K562 (cell line): ENCODE measurements at regions not wholly inside any gene's neighbourhood (a gene's known extent, or its start where the extent isn't known, plus 50 kb on each side); places are given as distances from the start of the nearest gene placed in this dataset.

Experiments used
- ATAC-seq: fragments of 200-7000 bp; cut with Tn5 transposase; 3 replicates; pipeline ENCODE4 v1.9.1; 2020; ENCODE audit warnings: moderate library complexity
- BruUV-seq: library from RNA; stranded (reverse); fragments of 400-500 nt; replicated peaks from 2 replicates; lab custom pipeline; 2021; lab: Mats Ljungman, UMichigan
- CTCF ChIA-PET: fragments of 300-600 bp; formaldehyde crosslinking; extraction: SDS; loops from one replicate; lab custom pipeline; 2021; ENCODE audit warnings: low intra/inter-chr PET ratio; lab: Yijun Ruan, JAX
- POLR2A ChIA-PET: fragments of 300-600, 350-650 bp; sonication (Branson Sonifier 250); formaldehyde crosslinking; extraction: SDS; loops from one replicate; lab custom pipeline; 2021; ENCODE audit warnings: antibody characterized with exemption, inconsistent platforms; lab: Yijun Ruan, JAX
- DNase-seq, 4 experiments: peaks; one replicate each; pipeline versions ENCODE4 v3.0.0 to v3.0.0-alpha.2; 2011 to 2018; ENCODE audit warnings: low spot score in 3 of 4, mixed read lengths in 3 of 4; ENCODE audit errors: extremely low read depth in 1 of 4
- FAIRE-seq: peaks from 2 replicates; lab custom pipeline; 2011; peaks lifted over from hg19 to GRCh38; lab: Jason Lieb, UNC
- H2AFZ ChIP-seq: 2 replicates; pipeline ENCODE4 v1.6.0; 2011; ENCODE audit warnings: low read depth, low read length, control low read depth, inconsistent platforms
- H3K27ac ChIP-seq: fragments of 200-600 bp; 3 replicates; pipeline ENCODE4 v1.8.0; 2011; ENCODE audit warnings: low read depth, mild to moderate bottlenecking, control low read depth, inconsistent platforms, low read length, moderate library complexity, mixed read lengths; ENCODE audit errors: extremely low read depth
- H3K27me3 ChIP-seq, 2 experiments: fragments of 300-600 bp in 1 of 2; 2 replicates in 1 of 2; 3 replicates in 1 of 2; pipeline versions ENCODE4 v1.6.0 to v1.8.0; 2011; ENCODE audit warnings: inconsistent platforms in 2 of 2, low read length in 2 of 2, mild to moderate bottlenecking in 1 of 2, mixed read lengths in 1 of 2, moderate library complexity in 1 of 2; ENCODE audit not compliant: control insufficient read depth in 2 of 2, insufficient read depth in 2 of 2
- H3K36me3 ChIP-seq: fragments of 300-600 bp; 3 replicates; pipeline ENCODE4 v1.8.0; 2011; ENCODE audit warnings: mild to moderate bottlenecking, low read length, inconsistent platforms; ENCODE audit not compliant: control insufficient read depth, insufficient read depth
- H3K4me1 ChIP-seq, 2 experiments: fragments of 200-600 bp in 1 of 2; replicated peaks in 1 of 2; 2 replicates in 1 of 2; 3 replicates in 1 of 2; pipeline versions ENCODE4 v1.5.1 to v1.8.0; 2011; ENCODE audit warnings: inconsistent platforms in 2 of 2, low read length in 2 of 2, mild to moderate bottlenecking in 1 of 2, mixed read lengths in 1 of 2, moderate library complexity in 1 of 2; ENCODE audit not compliant: control insufficient read depth in 2 of 2, insufficient read depth in 2 of 2
- H3K4me2 ChIP-seq: 2 replicates; pipeline ENCODE4 v1.6.1; 2011; ENCODE audit warnings: low read length, control low read depth, inconsistent platforms, mixed read lengths; ENCODE audit not compliant: insufficient read depth
- H3K4me3 ChIP-seq: fragments of 200-600 bp; sonication (generic), shearing (Covaris generic); 2 replicates; pipeline ENCODE4 v1.5.1; 2016; ENCODE audit warnings: control low read depth, inconsistent platforms
- H3K79me2 ChIP-seq: fragments of 200-600 bp; 3 replicates; pipeline ENCODE4 v1.8.0; 2011; ENCODE audit warnings: low read length, inconsistent platforms; ENCODE audit not compliant: control insufficient read depth, insufficient read depth
- H3K9ac ChIP-seq, 2 experiments: 2 replicates each; pipeline versions ENCODE4 v1.6.0 to v1.6.1; 2011; ENCODE audit warnings: low read depth in 2 of 2, low read length in 2 of 2, control low read depth in 1 of 2, inconsistent platforms in 1 of 2, mild to moderate bottlenecking in 1 of 2, mixed read lengths in 1 of 2; ENCODE audit not compliant: insufficient read depth in 1 of 2
- H3K9me1 ChIP-seq: one replicate; pipeline ENCODE4 v1.6.0; 2011; ENCODE audit warnings: inconsistent platforms, mild to moderate bottlenecking, low read length, moderate library complexity; ENCODE audit not compliant: control insufficient read depth, insufficient read depth
- H3K9me3 ChIP-seq: replicated peaks from 2 replicates; pipeline ENCODE4 v1.5.1; 2011; ENCODE audit warnings: low read depth, low read length, inconsistent platforms; ENCODE audit not compliant: control insufficient read depth, insufficient read depth
- H4K20me1 ChIP-seq: replicated peaks from 2 replicates; pipeline ENCODE4 v1.6.1; 2011; ENCODE audit warnings: low read length, inconsistent platforms, mixed read lengths; ENCODE audit not compliant: control insufficient read depth, insufficient read depth
- BRCA1 ChIP-seq, 2 experiments: fragments of 450-650 bp in 1 of 2; sonication (generic) in 1 of 2; formaldehyde crosslinking in 1 of 2; IDR thresholded peaks; 2 replicates each; pipeline versions ENCODE4 v1.5.0 to v1.6.1; 2017 to 2020; ENCODE audit warnings: mild to moderate bottlenecking in 1 of 2, missing genetic modification reagents in 1 of 2
- ETV5 ChIP-seq: sonication (generic); formaldehyde crosslinking; IDR thresholded peaks from 2 replicates; pipeline ENCODE4 v1.4.0; 2020; ENCODE audit warnings: low read depth, mild to moderate bottlenecking, missing genetic modification reagents
- FOXK2 ChIP-seq, 2 experiments: fragments of 450-650 bp; IDR thresholded peaks in 1 of 2; conservative IDR thresholded peaks in 1 of 2; 2 replicates each; pipeline ENCODE4 v1.6.1; 2016; ENCODE audit warnings: low read depth in 2 of 2, mild to moderate bottlenecking in 1 of 2
- HSF4 ChIP-seq: fragments of 250-450 bp; sonication (Bioruptor Pico); IDR thresholded peaks from 2 replicates; pipeline ENCODE4 v2.1.2; 2022; ENCODE audit warnings: mild to moderate bottlenecking, moderate library complexity, borderline replicate concordance
- MCM3 ChIP-seq: fragments of 450-650 bp; IDR thresholded peaks from 2 replicates; pipeline ENCODE4 v1.6.1; 2016
- SAP30 ChIP-seq: fragments of 200-600 bp; sonication (generic); IDR thresholded peaks from 2 replicates; pipeline ENCODE4 v1.6.1; 2012; ENCODE audit warnings: borderline replicate concordance, low read depth, mild to moderate bottlenecking, moderate library complexity, low read length, control low read depth, inconsistent platforms; ENCODE audit not compliant: insufficient read depth, poor library complexity, severe bottlenecking
- ZNF76 ChIP-seq: fragments of 250-450 bp; sonication (Bioruptor Pico); IDR thresholded peaks from 2 replicates; pipeline ENCODE4 v1.4.0; 2020; ENCODE audit warnings: mild to moderate bottlenecking, moderate library complexity, borderline replicate concordance
- ZZZ3 ChIP-seq: fragments of 450-650 bp; IDR thresholded peaks from 2 replicates; pipeline ENCODE4 v1.6.1; 2016; ENCODE audit warnings: antibody characterized with exemption, mild to moderate bottlenecking, moderate library complexity
- WGBS: fragments of 100-300 bp; shearing (Covaris generic); methylation state at CpG from one replicate; pipeline ENCODE4 v1.1.6; 2016; ENCODE audit warnings: low coverage, mixed read lengths; ENCODE audit not compliant: insufficient coverage; ENCODE audit errors: missing lambda C conversion rate; 5-methylcytosine and 5-hydroxymethylcytosine counted together
- in situ Hi-C: fragments of 300-500 bp; cut with MboI; formaldehyde crosslinking; loops from 4 replicates; pipeline ENCODE4 v1.15.0; 2018; ENCODE audit warnings: inconsistent platforms, mixed read lengths
- intact Hi-C: fragments of 100-400 bp; cut with micrococcal nuclease; formaldehyde crosslinking; loops from 2 replicates; pipeline ENCODE4 v1.14.2; 2022

GRCh38 chr9:1890201-1890600, 124.9 kb upstream of the SMARCA2 start:
- Histone ChIP-seq H3K27me3 (no peaks in the 10 kb centered on the region), H3K79me2 (no peaks in the 10 kb centered on the region), H3K9ac (no peak overlapping the region), H3K4me2 (no peak overlapping the region), H2AFZ (no peak overlapping the region), H4K20me1 (no peaks in the 10 kb centered on the region), H3K4me3 (no peak overlapping the region), H3K4me1 (no peaks in the 10 kb centered on the region), H3K27ac (no peak overlapping the region), H3K9me3 (no peaks in the 10 kb centered on the region), H3K36me3 (no peaks in the 10 kb centered on the region), H3K9me1 (no peaks in the 10 kb centered on the region)
- TF ChIP-seq ETV5 (no peak), HSF4 (CRISPR knock-in tag) (no peak), BRCA1 (IDR thresholded peaks at IDR 0.05) (no peak), BRCA1 (CRISPR knock-in tag; IDR thresholded peaks at IDR 0.05) (no peak), MCM3 (no peak), SAP30 (no peak), ZZZ3 (no peak), ZNF76 (CRISPR knock-in tag) (no peak), FOXK2 (conservative IDR thresholded peaks at IDR 0.05 in 1 of 2, IDR thresholded peaks at IDR 0.05 in 1 of 2; ENCODE audit: low read depth in 2 of 2) (no peak)
- no TSS peak for BruUV-seq
- POLR2A ChIA-PET, result interaction anchor here (0.7 kb wide), 1 partner anchor 125 kb away, joined by 3 read pairs; no protein-coding TSS in a partner anchor
- WGBS, result 0% methylated on average over 2 of the region's 3 CpGs
- in situ Hi-C loops (no loop called here), intact Hi-C loops (no loop called here)
- DNase-seq, result no peak
- CTCF ChIA-PET, result no interaction called here
- no peak for ATAC-seq
- FAIRE-seq, result no peak
